HepG2 (cell line): ENCODE measurements at regions not wholly inside any gene's neighbourhood (a gene's known extent, or its start where the extent isn't known, plus 50 kb on each side); places are given as distances from the start of the nearest gene placed in this dataset.

Experiments used
- ATAC-seq: fragments of 200-7000 bp; cut with Tn5 transposase; 3 replicates; pipeline ENCODE4 v1.9.1; 2020; ENCODE audit warnings: mild to moderate bottlenecking, moderate library complexity
- BruUV-seq: library from RNA; stranded (reverse); fragments of 400-500 nt; replicated peaks from 2 replicates; lab custom pipeline; 2021; lab: Mats Ljungman, UMichigan
- CTCF ChIA-PET: fragments of 300-600 bp; formaldehyde crosslinking; extraction: SDS; loops from one replicate; lab custom pipeline; 2021; ENCODE audit warnings: low total read pairs, inconsistent platforms, low intra/inter-chr PET ratio; lab: Yijun Ruan, JAX
- POLR2A ChIA-PET: fragments of 350-600 bp; sonication (Branson Sonifier 250); formaldehyde crosslinking; loops from one replicate; lab custom pipeline; 2020; ENCODE audit warnings: antibody characterized with exemption, inconsistent platforms; lab: Yijun Ruan, JAX
- DNase-seq: peaks from one replicate; pipeline ENCODE4 v3.0.0-alpha.2; 2015; ENCODE audit warnings: low spot score
- FAIRE-seq: peaks from 3 replicates; lab custom pipeline; 2011; peaks lifted over from hg19 to GRCh38; lab: Jason Lieb, UNC
- H2AFZ ChIP-seq: one replicate; pipeline ENCODE4 v1.6.1; 2011; ENCODE audit warnings: low read length, inconsistent platforms
- H3K27ac ChIP-seq: fragments of 300-600 bp; 3 replicates; pipeline ENCODE4 v1.8.0; 2011; ENCODE audit warnings: mixed run types, mild to moderate bottlenecking, mixed read lengths, low read length, inconsistent platforms; ENCODE audit not compliant: insufficient read depth; ENCODE audit errors: extremely low read length
- H3K27me3 ChIP-seq, 2 experiments: fragments of 200-600 bp in 1 of 2; 2 replicates in 1 of 2; 3 replicates in 1 of 2; pipeline versions ENCODE4 v1.6.0 to v1.8.0; 2011; ENCODE audit warnings: low read length in 2 of 2, mild to moderate bottlenecking in 2 of 2, moderate library complexity in 2 of 2, inconsistent platforms in 1 of 2; ENCODE audit not compliant: insufficient read depth in 2 of 2, control insufficient read depth in 1 of 2
- H3K36me3 ChIP-seq, 2 experiments: fragments of 200-600 bp in 1 of 2; replicated peaks in 1 of 2; 2 replicates in 1 of 2; 3 replicates in 1 of 2; pipeline versions ENCODE4 v1.5.1 to v1.8.0; 2011; ENCODE audit warnings: low read length in 2 of 2, inconsistent platforms in 1 of 2; ENCODE audit not compliant: insufficient read depth in 2 of 2, control insufficient read depth in 1 of 2
- H3K4me1 ChIP-seq: 2 replicates; pipeline ENCODE4 v1.5.1; 2012; ENCODE audit warnings: low read length, inconsistent platforms; ENCODE audit not compliant: insufficient read depth
- H3K4me2 ChIP-seq: 2 replicates; pipeline ENCODE4 v1.6.0; 2011; ENCODE audit warnings: low read depth, low read length, inconsistent platforms
- H3K4me3 ChIP-seq, 3 experiments: fragments of 200-600 bp in 1 of 3; sonication (generic), shearing (Covaris generic) in 1 of 3; replicated peaks in 1 of 3; 2 replicates each; pipeline ENCODE4 v1.5.1; 2011 to 2016; ENCODE audit warnings: low read length in 3 of 3, inconsistent platforms in 2 of 3, low read depth in 2 of 3, mild to moderate bottlenecking in 2 of 3, control low read depth in 1 of 3, mixed read lengths in 1 of 3; ENCODE audit not compliant: insufficient read depth in 1 of 3
- H3K79me2 ChIP-seq: one replicate; pipeline ENCODE4 v1.6.1; 2011; ENCODE audit warnings: low read length, inconsistent platforms; ENCODE audit not compliant: insufficient read depth
- H3K9ac ChIP-seq: 2 replicates; pipeline ENCODE4 v1.6.0; 2011; ENCODE audit warnings: mild to moderate bottlenecking, low read depth, low read length, inconsistent platforms; ENCODE audit not compliant: insufficient read depth
- H3K9me3 ChIP-seq: 2 replicates; pipeline ENCODE4 v1.5.1; 2012; ENCODE audit warnings: mild to moderate bottlenecking, low read length
- H4K20me1 ChIP-seq: 2 replicates; pipeline ENCODE4 v1.6.0; 2011; ENCODE audit warnings: inconsistent platforms, mild to moderate bottlenecking, low read length, moderate library complexity; ENCODE audit not compliant: insufficient read depth
- DNMT1 ChIP-seq: sonication (generic); formaldehyde crosslinking; IDR thresholded peaks from 2 replicates; pipeline ENCODE4 v1.5.1; 2020; ENCODE audit warnings: mild to moderate bottlenecking, missing genetic modification reagents
- EHMT2 ChIP-seq: fragments of 200-600 bp; sonication (generic); IDR thresholded peaks from 2 replicates; pipeline ENCODE4 v1.7.0; 2017; ENCODE audit warnings: antibody characterized with exemption, low read depth, low read length, borderline replicate concordance
- HMGXB3 ChIP-seq: sonication (generic); formaldehyde crosslinking; IDR thresholded peaks from 2 replicates; pipeline ENCODE4 v1.4.0; 2020; ENCODE audit warnings: missing genetic modification reagents, borderline replicate concordance
- KAT8 ChIP-seq: IDR thresholded peaks from 2 replicates; pipeline ENCODE4 v1.6.1; 2016; ENCODE audit warnings: missing genetic modification reagents, missing compliant biosample characterization
- KLF15 ChIP-seq: sonication (generic); formaldehyde crosslinking; IDR thresholded peaks from 2 replicates; pipeline ENCODE4 v1.8.1; 2023; ENCODE audit warnings: borderline replicate concordance, mild to moderate bottlenecking, inconsistent platforms, missing genetic modification reagents, mixed read lengths
- MAFG ChIP-seq: sonication (generic); formaldehyde crosslinking; IDR thresholded peaks from 2 replicates; pipeline ENCODE4 v1.5.1; 2020; ENCODE audit warnings: mild to moderate bottlenecking, missing genetic modification reagents
- MBNL3 ChIP-seq: fragments of 250-450 bp; sonication (Bioruptor Pico); conservative IDR thresholded peaks from 2 replicates; pipeline ENCODE4 v1.8.0; 2022; ENCODE audit warnings: mild to moderate bottlenecking, inconsistent platforms
- ZNF670 ChIP-seq: sonication (generic); formaldehyde crosslinking; IDR thresholded peaks from 2 replicates; pipeline ENCODE4 v1.8.0; 2022; ENCODE audit warnings: mild to moderate bottlenecking, missing genetic modification reagents, borderline replicate concordance
- WGBS: methylation state at CpG from one replicate; pipeline ENCODE4 v1.1.6; 2017; ENCODE audit warnings: low lambda C conversion rate; 5-methylcytosine and 5-hydroxymethylcytosine counted together
- in situ Hi-C: cut with HindIII; loops from 2 replicates; pipeline ENCODE4 v1.10.0; 2017; ENCODE audit warnings: low pct_unique_long_range_greater_than_20kb; ENCODE audit not compliant: extremely low pct_ligation_motif_present
- intact Hi-C: fragments of 100-400 bp; cut with micrococcal nuclease; formaldehyde crosslinking; loops from one replicate; pipeline ENCODE4 v1.10.0; 2022; ENCODE audit not compliant: unreplicated experiment

- H3K4me2 ChIP-seq = no peak overlapping the region
- ATAC-seq (no peak), DNase-seq (no peak), FAIRE-seq (no peak)
- no peak for TF ChIP-seq MBNL3 (CRISPR knock-in tag)
- no peak for TF ChIP-seq ZNF670 (CRISPR knock-in tag)
- TF ChIP-seq MAFG (CRISPR knock-in tag) = no peak
- TF ChIP-seq EHMT2 = no peak
- TF ChIP-seq KAT8 = no peak
- TF ChIP-seq DNMT1 (CRISPR knock-in tag) = no peak
- TF ChIP-seq KLF15 (CRISPR knock-in tag) = no peak
- TF ChIP-seq HMGXB3 (CRISPR knock-in tag) = no peak
- H3K27me3 ChIP-seq = peaks cover 0 to 6% of the 10 kb centered on the region in 2 experiments; a peak in 2 of 5 replicates
- no peaks in the 10 kb centered on the region for H3K4me1 ChIP-seq
- no peak overlapping the region for H3K4me3 ChIP-seq
- no peaks in the 10 kb centered on the region for H4K20me1 ChIP-seq
- no peaks in the 10 kb centered on the region for H3K36me3 ChIP-seq
- in situ Hi-C loops (no loop called here), intact Hi-C loops (no loop called here)
- no peaks in the 10 kb centered on the region for H3K79me2 ChIP-seq
- H3K9me3 ChIP-seq = no peaks in the 10 kb centered on the region
- H2AFZ ChIP-seq = no peak overlapping the region
- WGBS = 35% methylated on average over 3 of the region's 3 CpGs
- no peak overlapping the region for H3K27ac ChIP-seq
- no peak overlapping the region for H3K9ac ChIP-seq
- no TSS peak for BruUV-seq
- ChIA-PET POLR2A (no interaction called here), CTCF (no interaction called here)
Measured at GRCh38 chr5:74140409-74140808, 500.1 kb downstream of the ENC1 start.
